Natural killer cell treated with Interleukin-12 subunit alpha and Interleukin-12 subunit beta and Interleukin-15 and Interleukin-18, amount 100 ng/mL, for 72 hours (primary cell): ENCODE measurements at regions not wholly inside any gene's neighbourhood (a gene's known extent, or its start where the extent isn't known, plus 50 kb on each side); places are given as distances from the start of the nearest gene placed in this dataset.
"Not testable (repeated sequence)": the region's sequence is repeated elsewhere in the genome, so short reads cannot be mapped to it uniquely, and the experiment has no call there.

Experiments
- ATAC-seq, 2 donors: fragments of 150-1000 bp; cut with Tn5 transposase in 1 of 2; sonication (Bioruptor Pico), chemical (Tn5 transposase) in 1 of 2; 2 replicates each; pipeline ENCODE4 v1.10.0; 2021
- DNase-seq: peaks from one replicate; pipeline ENCODE4 v3.0.0; 2022; ENCODE audit warnings: low spot score
- H3K27ac Mint-ChIP-seq, 2 donors: 1 replicate in 1 of 2; 2 replicates in 1 of 2; pipeline ENCODE4 v1.8.0; 2022; ENCODE audit warnings: mixed read lengths in 2 of 2, mild to moderate bottlenecking in 1 of 2, moderate library complexity in 1 of 2
- H3K27me3 Mint-ChIP-seq, 2 donors: 1 replicate in 1 of 2; 2 replicates in 1 of 2; pipeline ENCODE4 v1.8.0; 2022; ENCODE audit warnings: mixed read lengths in 2 of 2
- H3K36me3 Mint-ChIP-seq: one replicate; pipeline ENCODE4 v1.8.0; 2022; ENCODE audit warnings: mixed read lengths
- H3K4me1 Mint-ChIP-seq, 2 donors: 1 replicate in 1 of 2; 2 replicates in 1 of 2; pipeline ENCODE4 v1.8.0; 2022; ENCODE audit warnings: low read depth in 2 of 2, mixed read lengths in 2 of 2, mild to moderate bottlenecking in 1 of 2
- H3K4me3 Mint-ChIP-seq: one replicate; pipeline ENCODE4 v1.8.0; 2022; ENCODE audit warnings: mixed read lengths
- H3K9me3 Mint-ChIP-seq: 2 replicates; pipeline ENCODE4 v1.8.0; 2022; ENCODE audit warnings: mixed read lengths

- Mint-ChIP-seq H3K4me1 (no peaks in the 10 kb centered on the region), H3K9me3 (peaks cover 13% of the 10 kb centered on the region), H3K36me3 (no peaks in the 10 kb centered on the region), H3K27ac (no peak overlapping the region), H3K27me3 (no peaks in the 10 kb centered on the region), H3K4me3 (no peak overlapping the region)
- ATAC-seq (no peak), DNase-seq (no peak)
Observed at GRCh38 chr4:19193274-19193981, 1058.3 kb upstream of the SLIT2 start.

DNA sequence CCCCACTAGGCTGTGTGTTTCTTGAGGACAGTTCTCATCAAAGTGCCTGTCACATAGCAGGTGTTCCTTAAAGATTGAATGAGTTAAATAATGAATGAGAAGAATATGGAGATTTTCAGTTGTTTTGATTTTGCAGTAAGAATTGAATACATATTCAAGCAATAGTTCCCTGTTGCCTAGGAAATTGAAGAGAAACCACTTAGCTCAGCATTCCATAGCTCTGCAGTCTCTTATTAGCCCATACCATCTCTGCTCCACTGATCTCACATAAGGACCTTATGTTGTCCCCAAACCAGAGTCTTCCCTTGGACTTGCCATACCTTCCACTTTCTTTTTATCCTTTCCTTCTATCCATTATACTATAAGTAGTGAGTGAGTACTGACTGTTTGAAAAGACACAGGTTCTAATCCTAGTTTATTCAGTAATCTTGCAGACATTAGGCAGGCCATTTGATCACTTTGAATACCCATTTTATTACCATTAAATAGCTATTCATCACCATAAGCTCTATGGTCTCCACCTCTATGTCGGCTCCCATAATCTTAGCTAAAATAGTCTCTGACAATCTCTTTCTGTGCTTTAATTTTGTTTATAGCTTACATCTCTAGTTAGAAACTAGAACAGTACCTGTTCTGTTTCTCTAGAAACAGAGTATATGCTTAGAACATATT, 1059.6 kb upstream of the SLIT2 start:
- Mint-ChIP-seq H3K27me3 (no peaks in the 10 kb centered on the region), H3K4me1 (no peaks in the 10 kb centered on the region), H3K27ac (no peak overlapping the region), H3K36me3 (no peaks in the 10 kb centered on the region), H3K4me3 (no peak overlapping the region), H3K9me3 (peaks cover 16% of the 10 kb centered on the region)
- DNase-seq (no peak), ATAC-seq (no peak)

DNA sequence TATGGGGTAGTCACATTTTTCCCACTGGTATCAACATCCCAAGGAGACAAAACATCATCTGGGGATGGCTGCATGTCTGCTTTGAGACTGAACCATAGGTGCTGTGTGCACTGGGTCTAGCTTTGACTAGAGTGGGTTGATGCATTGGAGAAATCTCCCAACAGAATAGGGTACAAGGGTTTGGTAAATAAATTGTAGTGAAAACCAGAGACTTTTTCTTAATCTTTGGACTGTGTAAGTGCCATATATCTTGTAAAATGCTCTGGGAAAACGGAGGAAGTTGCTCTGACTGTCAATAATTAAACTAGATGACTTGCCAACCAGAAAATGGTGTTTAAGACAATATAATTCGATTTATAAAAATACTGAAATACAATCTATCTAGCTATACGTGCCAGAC, 1064.0 kb upstream of the SLIT2 start:
- Mint-ChIP-seq H3K36me3 (no peaks in the 10 kb centered on the region), H3K4me1 (no peaks in the 10 kb centered on the region), H3K27me3 (no peaks in the 10 kb centered on the region), H3K9me3 (peaks cover 13% of the 10 kb centered on the region), H3K27ac (no peak overlapping the region), H3K4me3 (no peak overlapping the region)
- no peak for ATAC-seq
- DNase-seq = no peak

GRCh38 chr4:19187096-19187495, 1064.6 kb upstream of the SLIT2 start:
- Mint-ChIP-seq H3K27ac (no peak overlapping the region), H3K4me3 (no peak overlapping the region), H3K4me1 (no peaks in the 10 kb centered on the region), H3K9me3 (peaks cover 13% of the 10 kb centered on the region), H3K27me3 (no peaks in the 10 kb centered on the region), H3K36me3 (no peaks in the 10 kb centered on the region)
- no peak for DNase-seq
- no peak for ATAC-seq

DNA sequence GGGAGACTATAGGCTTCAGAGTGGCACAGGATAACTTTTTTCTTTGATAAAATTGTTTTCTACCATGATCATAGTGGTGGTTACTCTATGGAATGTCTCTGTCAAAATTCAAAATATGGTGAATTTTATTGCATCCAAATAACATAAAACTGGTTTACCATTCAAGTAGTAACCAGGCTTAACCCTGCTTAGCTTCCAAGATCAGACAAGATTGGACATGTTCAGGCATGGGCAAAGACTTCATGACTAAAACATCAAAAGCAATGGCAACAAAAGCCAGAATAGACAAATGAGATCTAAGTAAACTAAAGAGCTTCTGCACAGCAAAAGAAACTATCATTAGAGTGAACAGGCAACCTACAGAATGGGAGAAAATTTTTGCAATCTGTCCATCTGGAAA, 1070.1 kb upstream of the SLIT2 start:
- peaks cover 21% of the 10 kb centered on the region for H3K9me3 Mint-ChIP-seq

GRCh38 chr4:19178835-19179234, 1072.9 kb upstream of the SLIT2 start:
- DNase-seq (no peak), ATAC-seq (no peak)
- peaks cover 12% of the 10 kb centered on the region for H3K36me3 Mint-ChIP-seq
- no peak overlapping the region for H3K4me3 Mint-ChIP-seq
- H3K4me1 Mint-ChIP-seq = no peaks in the 10 kb centered on the region
- peaks cover 15% of the 10 kb centered on the region for H3K9me3 Mint-ChIP-seq
- no peaks in the 10 kb centered on the region for H3K27me3 Mint-ChIP-seq
- no peak overlapping the region for H3K27ac Mint-ChIP-seq

More for the DNA sequence above, 1070.1 kb upstream of the SLIT2 start:
- not testable (repeated sequence) for H3K27ac Mint-ChIP-seq, H3K27me3 Mint-ChIP-seq, H3K4me1 Mint-ChIP-seq, ATAC-seq, H3K4me3 Mint-ChIP-seq, DNase-seq
- H3K36me3 Mint-ChIP-seq = peaks cover 12% of the 10 kb centered on the region

DNA sequence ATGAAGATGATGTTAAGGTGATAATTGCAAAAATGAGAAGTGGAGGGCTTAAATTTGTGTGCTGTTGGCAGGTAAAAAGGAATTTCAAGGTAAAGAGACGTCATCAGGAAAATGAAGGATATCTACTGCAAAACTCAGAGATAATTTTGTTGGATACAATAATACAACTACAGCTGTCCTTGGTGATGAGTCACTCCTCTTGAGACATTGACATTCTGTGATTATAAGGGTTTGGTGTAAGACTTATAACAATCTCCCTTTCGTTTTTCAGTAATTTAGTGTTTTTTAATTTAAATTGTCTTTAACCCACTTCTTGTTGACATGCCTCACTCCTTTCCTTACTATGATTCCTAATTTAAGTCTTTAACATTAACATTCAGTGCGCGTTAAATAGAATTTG, 1074.1 kb upstream of the SLIT2 start:
- Mint-ChIP-seq H3K4me1 (no peaks in the 10 kb centered on the region), H3K27me3 (no peaks in the 10 kb centered on the region), H3K9me3 (peaks cover 15% of the 10 kb centered on the region), H3K27ac (no peak overlapping the region), H3K4me3 (no peak overlapping the region), H3K36me3 (peaks cover 12% of the 10 kb centered on the region)
- ATAC-seq (no peak), DNase-seq (no peak)

- DNase-seq (no peak), ATAC-seq (no peak)
- no peak overlapping the region for H3K27ac Mint-ChIP-seq
- H3K4me1 Mint-ChIP-seq = no peaks in the 10 kb centered on the region
- no peaks in the 10 kb centered on the region for H3K36me3 Mint-ChIP-seq
- no peaks in the 10 kb centered on the region for H3K9me3 Mint-ChIP-seq
- no peak overlapping the region for H3K4me3 Mint-ChIP-seq
- H3K27me3 Mint-ChIP-seq = no peaks in the 10 kb centered on the region
Observed at GRCh38 chr4:19171832-19172231, 1079.9 kb upstream of the SLIT2 start.

DNA sequence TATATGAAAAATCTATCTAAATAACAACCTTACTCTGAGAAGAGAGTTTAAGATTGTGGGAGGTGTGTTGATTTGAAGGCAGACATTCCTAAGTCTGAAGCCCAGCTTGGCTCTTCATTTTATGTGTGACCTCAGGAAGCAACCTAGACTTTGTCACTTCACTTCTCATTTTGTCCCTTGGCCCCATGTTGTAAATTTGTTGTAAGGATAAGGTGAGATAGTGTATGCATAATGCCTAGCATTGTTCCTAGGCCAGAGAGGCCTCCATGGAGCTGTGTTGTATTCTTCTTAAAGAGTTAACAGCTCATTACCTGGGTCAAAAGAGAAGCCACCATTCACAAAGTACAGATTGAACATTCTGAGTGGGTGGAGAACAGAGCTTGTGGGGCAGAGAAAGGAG, 1084.4 kb upstream of the SLIT2 start:
- no peaks in the 10 kb centered on the region for H3K27me3 Mint-ChIP-seq

DNA sequence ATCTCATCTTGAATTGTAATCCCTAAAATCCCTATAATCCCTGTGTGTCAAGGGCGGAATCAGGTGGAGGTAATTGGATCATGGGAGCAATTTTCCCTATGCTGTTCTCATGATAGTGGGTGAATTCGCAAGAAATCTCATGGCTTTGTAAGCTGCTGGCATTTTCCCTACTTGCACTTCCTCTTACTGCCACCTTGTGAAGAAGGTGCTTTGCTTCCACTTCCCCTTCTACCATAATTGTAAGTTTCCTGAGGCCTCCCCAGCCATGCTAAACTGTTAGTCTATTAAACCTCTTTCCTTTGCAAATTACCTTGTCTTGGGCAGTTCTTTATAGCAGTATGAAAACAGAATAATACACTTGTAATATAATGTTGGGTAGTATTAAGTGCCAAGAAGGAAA, 1087.4 kb upstream of the SLIT2 start:
- peaks cover 9% of the 10 kb centered on the region for H3K9me3 Mint-ChIP-seq
- no peak overlapping the region for H3K4me3 Mint-ChIP-seq
- H3K36me3 Mint-ChIP-seq = peaks cover 6% of the 10 kb centered on the region
- no peaks in the 10 kb centered on the region for H3K4me1 Mint-ChIP-seq
- DNase-seq = no peak
- no peak for ATAC-seq
- H3K27me3 Mint-ChIP-seq = no peaks in the 10 kb centered on the region
- no peak overlapping the region for H3K27ac Mint-ChIP-seq

More for the DNA sequence above, 1084.4 kb upstream of the SLIT2 start:
- DNase-seq (no peak), ATAC-seq (no peak)
- Mint-ChIP-seq H3K9me3 (peaks cover 4% of the 10 kb centered on the region), H3K27ac (no peak overlapping the region), H3K4me3 (no peak overlapping the region), H3K36me3 (no peaks in the 10 kb centered on the region), H3K4me1 (no peaks in the 10 kb centered on the region)

DNA sequence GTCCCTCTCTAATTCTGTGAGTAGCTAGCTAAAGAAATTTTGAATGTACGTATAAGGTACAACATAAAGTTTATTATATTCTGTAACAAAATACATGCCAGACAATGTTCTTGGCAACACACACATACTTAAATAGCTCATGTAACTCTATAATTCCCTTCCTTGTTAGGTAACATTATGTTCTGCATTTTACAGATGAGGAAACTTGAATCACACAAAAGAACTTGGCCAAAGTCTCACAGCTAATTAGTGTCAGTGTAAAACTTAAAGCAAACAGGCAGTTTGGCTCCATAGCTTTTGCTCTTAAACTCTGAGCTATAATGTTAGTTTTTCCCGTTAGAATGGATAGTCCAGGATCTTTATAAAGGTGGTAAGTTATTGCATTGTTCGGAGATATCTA, 1091.8 kb upstream of the SLIT2 start:
- no peak overlapping the region for H3K27ac Mint-ChIP-seq
- H3K36me3 Mint-ChIP-seq = peaks cover 17% of the 10 kb centered on the region
- peaks cover 20% of the 10 kb centered on the region for H3K9me3 Mint-ChIP-seq
- no peak for ATAC-seq
- no peaks in the 10 kb centered on the region for H3K27me3 Mint-ChIP-seq
- no peak for DNase-seq
- no peaks in the 10 kb centered on the region for H3K4me1 Mint-ChIP-seq
- H3K4me3 Mint-ChIP-seq = no peak overlapping the region

GRCh38 chr4:19158107-19158809, 1093.4 kb upstream of the SLIT2 start:
- Mint-ChIP-seq H3K9me3 (peaks cover 25% of the 10 kb centered on the region), H3K27me3 (no peaks in the 10 kb centered on the region), H3K27ac (no peak overlapping the region), H3K36me3 (peaks cover 24% of the 10 kb centered on the region), H3K4me1 (no peaks in the 10 kb centered on the region), H3K4me3 (no peak overlapping the region)
- ATAC-seq = no peak
- DNase-seq = no peak

DNA sequence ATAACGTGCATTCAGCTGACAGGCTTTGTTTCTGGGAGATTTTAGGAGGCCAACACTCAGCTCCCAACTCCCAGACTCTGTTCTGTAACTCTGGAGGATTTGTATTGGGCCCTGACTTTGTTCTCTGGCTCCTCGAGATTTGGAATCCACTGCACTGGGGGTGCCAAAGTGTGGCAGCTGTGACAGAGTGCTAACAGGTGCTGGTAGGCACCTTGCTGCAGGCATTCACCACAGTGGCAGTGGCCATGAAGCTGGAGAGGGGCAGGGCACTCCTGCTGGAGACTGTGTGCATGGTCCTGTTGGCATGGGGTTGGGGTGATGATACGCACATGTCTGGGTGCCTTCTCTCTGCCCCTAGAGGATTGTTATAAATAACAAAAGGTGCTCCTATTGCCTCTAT, 1094.9 kb upstream of the SLIT2 start:
- no peaks in the 10 kb centered on the region for H3K27me3 Mint-ChIP-seq
- no peaks in the 10 kb centered on the region for H3K4me1 Mint-ChIP-seq
- no peak for DNase-seq
- no peak overlapping the region for H3K4me3 Mint-ChIP-seq
- H3K36me3 Mint-ChIP-seq = peaks cover 24% of the 10 kb centered on the region
- peaks cover 21% of the 10 kb centered on the region for H3K9me3 Mint-ChIP-seq
- no peak for ATAC-seq
- no peak overlapping the region for H3K27ac Mint-ChIP-seq

GRCh38 chr4:19155568-19155967, 1096.1 kb upstream of the SLIT2 start:
- DNase-seq (no peak), ATAC-seq (no peak)
- Mint-ChIP-seq H3K36me3 (peaks cover 23% of the 10 kb centered on the region), H3K4me3 (no peak overlapping the region), H3K27me3 (no peaks in the 10 kb centered on the region), H3K27ac (no peak overlapping the region), H3K9me3 (peaks cover 21% of the 10 kb centered on the region), H3K4me1 (no peaks in the 10 kb centered on the region)
